Activated naive CD4-positive, alpha-beta T cell treated with anti-CD3 and anti-CD28 coated beads for 36 hours (primary cell): ENCODE measurements at regions not wholly inside any gene's neighbourhood (a gene's known extent, or its start where the extent isn't known, plus 50 kb on each side); places are given as distances from the start of the nearest gene placed in this dataset.
A peak's percentile ranks its signal among the peaks of the same experiment; 100 is the strongest.

ENCODE experiments used
- CTCF ChIA-PET: fragments of 350-600 bp; sonication (Branson Sonifier 250); formaldehyde crosslinking; loops from one replicate; lab custom pipeline; 2021; ENCODE audit warnings: antibody characterized with exemption; lab: Charles Lee
- DNase-seq: peaks from one replicate; pipeline ENCODE4 v3.0.0-alpha.2; 2020
- H3K27ac Mint-ChIP-seq: one replicate; pipeline ENCODE4 v1.8.0; 2021; ENCODE audit warnings: mild to moderate bottlenecking, mixed read lengths
- H3K27me3 Mint-ChIP-seq: one replicate; pipeline ENCODE4 v1.8.0; 2021; ENCODE audit warnings: low read depth, mixed read lengths
- H3K36me3 Mint-ChIP-seq: one replicate; pipeline ENCODE4 v1.8.0; 2021; ENCODE audit warnings: low read depth, mixed read lengths
- H3K4me1 Mint-ChIP-seq: one replicate; pipeline ENCODE4 v1.8.0; 2021; ENCODE audit warnings: low read depth, mixed read lengths
- H3K4me3 Mint-ChIP-seq: one replicate; pipeline ENCODE4 v1.8.0; 2021; ENCODE audit warnings: mild to moderate bottlenecking, moderate library complexity, mixed read lengths
- H3K9me3 Mint-ChIP-seq: one replicate; pipeline ENCODE4 v1.8.0; 2021; ENCODE audit warnings: mixed read lengths
- intact Hi-C: fragments of 100-400 bp; cut with micrococcal nuclease; formaldehyde crosslinking; loops from one replicate; pipeline ENCODE4 v1.15.1; 2023

DNA sequence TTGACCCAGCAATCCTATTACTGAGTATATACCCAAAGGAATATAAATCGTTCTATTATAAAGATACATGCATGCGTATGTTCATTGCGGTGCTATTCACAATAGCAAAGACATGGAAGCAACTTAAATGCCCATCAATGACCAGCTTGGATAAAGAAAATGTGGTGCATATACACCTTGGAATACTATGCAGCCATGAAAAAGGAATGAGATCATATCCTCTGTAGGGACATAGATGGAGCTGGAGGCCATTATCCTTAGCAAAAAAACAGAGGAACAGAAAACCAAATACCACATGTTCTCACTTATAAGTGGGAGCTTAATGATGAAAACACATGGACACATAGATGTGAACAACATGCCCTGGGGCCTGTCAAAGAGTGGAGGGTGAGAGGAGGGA, 124.1 kb upstream of the AFF2 start:
- CTCF ChIA-PET = no interaction called here
- DNase-seq = no peak
- H3K9me3 Mint-ChIP-seq = peaks cover 11% of the 10 kb centered on the region
- peaks cover 16% of the 10 kb centered on the region for H3K4me1 Mint-ChIP-seq
- H3K27ac Mint-ChIP-seq = no peak overlapping the region
- intact Hi-C loops = no loop called here
- peaks cover 1% of the 10 kb centered on the region for H3K36me3 Mint-ChIP-seq
- H3K27me3 Mint-ChIP-seq = no peaks in the 10 kb centered on the region
- no peak overlapping the region for H3K4me3 Mint-ChIP-seq

DNA sequence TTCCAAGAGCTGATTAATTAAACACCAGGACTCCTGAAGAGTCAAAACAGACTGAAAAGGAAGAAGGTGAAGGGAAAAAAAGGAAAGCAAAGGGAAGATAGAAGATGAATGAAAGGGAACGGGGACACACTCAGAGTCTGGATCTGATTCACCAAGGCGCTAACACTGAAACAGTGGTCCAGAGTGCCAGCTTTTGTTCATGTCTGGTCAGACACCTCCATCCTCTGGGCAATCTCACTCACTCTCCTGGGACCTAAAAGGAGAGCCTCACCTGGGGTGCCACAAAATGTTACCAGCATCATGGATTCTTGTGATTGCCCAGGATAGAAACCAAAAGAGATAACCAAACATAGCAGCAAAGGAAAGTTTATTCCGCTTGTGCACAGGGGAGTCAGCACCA, 120.3 kb upstream of the AFF2 start:
- Mint-ChIP-seq H3K27me3 (no peaks in the 10 kb centered on the region), H3K27ac (peak overlapping the region; percentile 93), H3K36me3 (peaks cover 1% of the 10 kb centered on the region), H3K4me1 (peaks cover 30% of the 10 kb centered on the region), H3K4me3 (peak overlapping the region; percentile 36), H3K9me3 (peaks cover 10% of the 10 kb centered on the region)
- CTCF ChIA-PET = no interaction called here
- peak; percentile 11 for DNase-seq
- intact Hi-C loops = loop anchor here (1.0 to 10.0 kb wide), 8 partner anchors 45 to 1165 kb away; partner anchors contain the start of genes EOLA1, FMR1 and HSFX3

DNA sequence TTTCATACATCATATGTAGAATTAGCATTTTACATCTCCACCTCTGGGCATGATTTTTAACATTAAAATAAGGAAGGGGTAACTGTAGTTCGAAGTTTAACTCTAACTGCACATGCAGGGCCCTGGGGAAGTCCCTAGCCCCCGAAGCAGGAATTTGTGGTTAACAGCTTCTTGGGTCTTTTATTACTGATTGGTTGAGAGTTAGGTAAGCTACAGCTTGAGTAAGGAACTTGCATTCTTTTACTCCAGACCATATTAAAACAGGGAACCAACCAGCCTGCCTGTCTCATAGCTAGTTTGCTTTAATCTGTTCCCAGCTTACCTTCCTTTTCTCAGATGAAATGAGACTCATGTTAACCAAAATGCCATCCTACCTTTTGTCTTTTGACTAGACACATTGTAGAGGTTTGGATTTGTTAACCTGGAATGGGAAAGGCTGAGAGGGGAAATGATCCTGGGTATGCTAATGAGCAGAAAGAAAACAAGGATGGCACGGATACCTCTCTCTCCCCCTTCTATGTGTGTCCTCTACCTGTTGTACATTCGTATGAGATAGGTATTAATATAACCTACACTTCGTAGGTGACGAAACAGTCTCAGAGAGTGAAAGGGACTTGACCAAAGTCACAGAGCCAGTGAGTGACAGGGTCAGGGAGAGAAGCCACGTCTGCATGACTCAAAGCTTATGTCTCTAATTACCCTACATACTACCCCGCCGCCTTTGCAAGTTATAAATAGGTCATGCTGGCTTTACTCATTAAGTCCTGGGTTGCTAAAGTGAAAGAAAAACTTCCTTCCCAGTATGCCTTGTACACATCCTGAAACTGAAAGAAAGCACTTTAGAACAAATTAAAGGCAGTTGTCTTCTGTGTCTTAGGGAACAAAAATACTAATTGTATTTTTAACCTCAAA, 119.5 kb upstream of the AFF2 start:
- H3K9me3 Mint-ChIP-seq = peaks cover 5% of the 10 kb centered on the region
- intact Hi-C loops = loop anchor here (1.0 to 10.0 kb wide), 13 partner anchors 31 to 1164 kb away; partner anchors contain the start of genes EOLA1, FMR1 and HSFX3
- CTCF ChIA-PET = no interaction called here
- peak overlapping the region; percentile 54 for H3K4me3 Mint-ChIP-seq
- H3K27me3 Mint-ChIP-seq = no peaks in the 10 kb centered on the region
- H3K36me3 Mint-ChIP-seq = peaks cover 1% of the 10 kb centered on the region
- DNase-seq = peak; percentile 67
- H3K4me1 Mint-ChIP-seq = peaks cover 30% of the 10 kb centered on the region
- peak overlapping the region; percentile 93 for H3K27ac Mint-ChIP-seq

DNA sequence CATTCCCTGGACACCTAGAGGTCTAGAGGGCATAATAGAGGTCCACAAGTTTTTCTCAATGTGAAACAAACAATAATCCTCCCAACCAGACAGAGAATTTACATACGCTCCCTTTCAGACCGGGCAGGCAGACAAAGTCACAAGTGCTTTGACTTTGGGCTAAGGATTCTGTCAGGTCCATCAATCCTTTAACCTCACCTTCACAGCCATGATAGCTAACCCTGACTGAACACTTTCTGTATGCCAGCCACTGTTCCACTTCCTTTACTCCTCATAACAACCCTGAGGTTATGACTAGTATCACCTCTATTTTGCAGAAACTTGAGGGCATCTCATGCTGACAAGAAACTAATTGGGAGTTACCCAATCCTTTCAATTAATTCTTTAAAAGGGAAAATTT, 118.8 kb upstream of the AFF2 start:
- peaks cover 30% of the 10 kb centered on the region for H3K4me1 Mint-ChIP-seq
- CTCF ChIA-PET = no interaction called here
- no peaks in the 10 kb centered on the region for H3K27me3 Mint-ChIP-seq
- peak; percentile 7 for DNase-seq
- intact Hi-C loops = loop anchor here (1.0 to 10.0 kb wide), 10 partner anchors 31 to 1163 kb away; partner anchors contain the start of genes EOLA1 and HSFX3
- H3K4me3 Mint-ChIP-seq = peak overlapping the region; percentile 51
- peaks cover 1% of the 10 kb centered on the region for H3K9me3 Mint-ChIP-seq
- H3K36me3 Mint-ChIP-seq = no peaks in the 10 kb centered on the region
- peak overlapping the region; percentile 93 for H3K27ac Mint-ChIP-seq

- Mint-ChIP-seq H3K27me3 (no peaks in the 10 kb centered on the region), H3K27ac (no peak overlapping the region), H3K36me3 (no peaks in the 10 kb centered on the region), H3K4me3 (no peak overlapping the region), H3K9me3 (peaks cover 1% of the 10 kb centered on the region), H3K4me1 (peaks cover 30% of the 10 kb centered on the region)
- CTCF ChIA-PET = no interaction called here
- DNase-seq = no peak
- intact Hi-C loops = loop anchor here (5.0 to 10.0 kb wide), 2 partner anchors 51 to 1162 kb away; partner anchors contain the start of genes EOLA1 and HSFX3
Observed at GRCh38 chrX:148382983-148383382, 117.4 kb upstream of the AFF2 start.

GRCh38 chrX:148385471-148385870, 114.9 kb upstream of the AFF2 start:
- no peak for DNase-seq
- H3K4me1 Mint-ChIP-seq = peaks cover 24% of the 10 kb centered on the region
- CTCF ChIA-PET = interaction anchor here (0.5 kb wide), 1 partner anchor 93 kb away, joined by 4 read pairs; no protein-coding TSS in a partner anchor
- H3K4me3 Mint-ChIP-seq = no peak overlapping the region
- intact Hi-C loops = loop anchor here (10.0 kb wide), 1 partner anchor 1159 kb away; the partner anchor contains the start of genes EOLA1 and HSFX3
- H3K9me3 Mint-ChIP-seq = no peaks in the 10 kb centered on the region
- H3K27me3 Mint-ChIP-seq = no peaks in the 10 kb centered on the region
- no peak overlapping the region for H3K27ac Mint-ChIP-seq
- no peaks in the 10 kb centered on the region for H3K36me3 Mint-ChIP-seq

GRCh38 chrX:148389629-148390028, 110.8 kb upstream of the AFF2 start:
- CTCF ChIA-PET = no interaction called here
- H3K9me3 Mint-ChIP-seq = no peaks in the 10 kb centered on the region
- no peak overlapping the region for H3K4me3 Mint-ChIP-seq
- no peaks in the 10 kb centered on the region for H3K36me3 Mint-ChIP-seq
- DNase-seq = no peak
- peaks cover 4% of the 10 kb centered on the region for H3K4me1 Mint-ChIP-seq
- intact Hi-C loops = loop anchor here (10.0 kb wide), 1 partner anchor 1155 kb away; the partner anchor contains the start of genes EOLA1 and HSFX3
- no peaks in the 10 kb centered on the region for H3K27me3 Mint-ChIP-seq
- no peak overlapping the region for H3K27ac Mint-ChIP-seq

DNA sequence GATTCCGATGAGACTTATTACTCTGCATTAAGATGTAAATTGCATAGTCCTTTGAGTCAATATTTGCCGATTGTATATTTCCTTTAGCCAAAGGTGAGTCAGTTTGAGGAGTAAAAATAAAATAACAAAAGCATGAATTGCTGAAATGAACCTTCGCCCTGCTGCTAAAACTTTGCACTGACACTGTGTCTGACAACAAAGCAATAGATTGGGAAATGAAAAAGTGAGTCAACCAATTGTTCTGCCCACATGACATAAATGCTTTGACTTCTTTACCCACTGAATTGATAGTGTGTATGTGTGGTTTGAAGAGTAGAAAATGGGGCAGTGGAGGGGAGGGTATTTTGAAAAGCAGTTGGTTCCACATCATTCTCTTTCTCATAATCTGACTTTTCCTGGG, 88.4 kb upstream of the AFF2 start:
- H3K4me1 Mint-ChIP-seq = peaks cover 10% of the 10 kb centered on the region
- DNase-seq = no peak
- no peak overlapping the region for H3K27ac Mint-ChIP-seq
- H3K4me3 Mint-ChIP-seq = no peak overlapping the region
- no peaks in the 10 kb centered on the region for H3K36me3 Mint-ChIP-seq
- intact Hi-C loops = loop anchor here (1.0 kb wide), 1 partner anchor 31 kb away; no protein-coding TSS in a partner anchor
- CTCF ChIA-PET = no interaction called here
- H3K27me3 Mint-ChIP-seq = no peaks in the 10 kb centered on the region
- H3K9me3 Mint-ChIP-seq = no peaks in the 10 kb centered on the region

GRCh38 chrX:148416142-148416541, 84.3 kb upstream of the AFF2 start:
- no peaks in the 10 kb centered on the region for H3K36me3 Mint-ChIP-seq
- CTCF ChIA-PET = no interaction called here
- H3K4me1 Mint-ChIP-seq = peaks cover 15% of the 10 kb centered on the region
- no peak overlapping the region for H3K4me3 Mint-ChIP-seq
- H3K27ac Mint-ChIP-seq = no peak overlapping the region
- peaks cover 1% of the 10 kb centered on the region for H3K9me3 Mint-ChIP-seq
- DNase-seq = no peak
- intact Hi-C loops = no loop called here
- no peaks in the 10 kb centered on the region for H3K27me3 Mint-ChIP-seq

GRCh38 chrX:148416931-148417330, 83.5 kb upstream of the AFF2 start:
- Mint-ChIP-seq H3K36me3 (no peaks in the 10 kb centered on the region), H3K4me3 (no peak overlapping the region), H3K9me3 (peaks cover 1% of the 10 kb centered on the region), H3K27me3 (no peaks in the 10 kb centered on the region), H3K27ac (no peak overlapping the region), H3K4me1 (peaks cover 12% of the 10 kb centered on the region)
- no peak for DNase-seq
- CTCF ChIA-PET = no interaction called here
- intact Hi-C loops = no loop called here

- H3K4me3 Mint-ChIP-seq = no peak overlapping the region
- no peaks in the 10 kb centered on the region for H3K36me3 Mint-ChIP-seq
- intact Hi-C loops = no loop called here
- peaks cover 1% of the 10 kb centered on the region for H3K9me3 Mint-ChIP-seq
- CTCF ChIA-PET = no interaction called here
- DNase-seq = no peak
- H3K4me1 Mint-ChIP-seq = peaks cover 9% of the 10 kb centered on the region
- no peaks in the 10 kb centered on the region for H3K27me3 Mint-ChIP-seq
- H3K27ac Mint-ChIP-seq = no peak overlapping the region
Observed at GRCh38 chrX:148417934-148418333, 82.5 kb upstream of the AFF2 start.

DNA sequence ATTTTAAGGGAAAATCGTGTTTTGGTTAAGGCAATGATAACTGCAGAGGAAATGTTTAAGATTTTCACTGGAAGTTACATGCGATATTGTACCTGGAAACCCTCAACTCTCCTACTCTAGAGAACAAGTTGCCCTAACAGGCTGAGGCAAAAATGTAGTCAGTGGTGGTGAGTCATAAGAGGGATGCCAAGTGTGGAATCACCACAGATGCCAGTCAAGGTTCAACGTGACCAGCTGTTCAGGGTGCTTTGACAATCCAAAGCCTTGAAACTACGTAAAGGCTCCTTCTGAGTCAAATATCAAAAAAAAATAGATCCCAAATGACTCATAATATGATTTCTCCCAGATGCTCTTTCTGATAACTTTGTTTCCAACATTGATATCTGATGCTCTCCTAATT, 77.9 kb upstream of the AFF2 start:
- H3K9me3 Mint-ChIP-seq = peaks cover 1% of the 10 kb centered on the region
- intact Hi-C loops = loop anchor here (5.0 kb wide), 2 partner anchors 45 to 140 kb away; no protein-coding TSS in a partner anchor
- H3K4me3 Mint-ChIP-seq = no peak overlapping the region
- no peaks in the 10 kb centered on the region for H3K27me3 Mint-ChIP-seq
- H3K36me3 Mint-ChIP-seq = no peaks in the 10 kb centered on the region
- DNase-seq = peak; percentile 6
- CTCF ChIA-PET = no interaction called here
- no peak overlapping the region for H3K27ac Mint-ChIP-seq
- H3K4me1 Mint-ChIP-seq = peaks cover 22% of the 10 kb centered on the region
